Sigmoid colon (tissue), 6 donors: ENCODE measurements at regions not wholly inside any gene's neighbourhood (a gene's known extent, or its start where the extent isn't known, plus 50 kb on each side); places are given as distances from the start of the nearest gene placed in this dataset.

Experiments
- DNase-seq: peaks from one replicate; pipeline ENCODE4 v3.0.0-alpha.2; 2019
- H3K27ac ChIP-seq, 4 donors: fragments of 200-600 bp; sonication (generic); one replicate each; pipeline ENCODE4 v1.5.1; 2016 to 2019; ENCODE audit warnings: mild to moderate bottlenecking in 1 of 4
- H3K27me3 ChIP-seq, 3 donors: fragments of 200-600 bp; sonication (generic); one replicate each; pipeline ENCODE4 v1.5.1; 2019; ENCODE audit warnings: mild to moderate bottlenecking in 1 of 3
- H3K36me3 ChIP-seq, 4 donors: fragments of 200-600 bp; sonication (generic); one replicate each; pipeline ENCODE4 v1.5.1; 2016 to 2019
- H3K4me1 ChIP-seq, 4 donors: fragments of 200-600 bp; sonication (generic); one replicate each; pipeline ENCODE4 v1.5.1; 2017 to 2019
- H3K4me3 ChIP-seq, 4 donors: fragments of 200-600 bp; sonication (generic); one replicate each; pipeline ENCODE4 v1.5.1; 2017 to 2019; ENCODE audit warnings: mild to moderate bottlenecking in 2 of 4, moderate library complexity in 1 of 4
- H3K9me3 ChIP-seq, 4 donors: fragments of 200-600 bp in 3 of 4; sonication (generic) in 3 of 4; one replicate each; pipeline versions ENCODE4 v1.5.1 to v1.6.1; 2013 to 2019
- CTCF ChIP-seq, 4 experiments: fragments of 450-650 bp in 3 of 4; fragments of 200-600 bp in 1 of 4; IDR thresholded peaks; one replicate each; pipeline ENCODE4 v1.5.1; 2016 to 2019; ENCODE audit warnings: antibody characterized with exemption in 4 of 4, mild to moderate bottlenecking in 3 of 4, moderate library complexity in 2 of 4
- EP300 ChIP-seq, 4 donors: sonication (generic); formaldehyde crosslinking; IDR thresholded peaks; one replicate each; pipeline ENCODE4 v1.6.1; 2017; ENCODE audit warnings: antibody characterized with exemption in 4 of 4
- POLR2A ChIP-seq, 2 donors: fragments of 450-650 bp; IDR thresholded peaks; one replicate each; pipeline ENCODE4 v1.6.1; 2016; ENCODE audit warnings: antibody characterized with exemption in 2 of 2, mild to moderate bottlenecking in 2 of 2, moderate library complexity in 2 of 2
- POLR2AphosphoS5 ChIP-seq, 4 donors: sonication (generic); formaldehyde crosslinking; IDR thresholded peaks; one replicate each; pipeline ENCODE4 v1.6.1; 2017; ENCODE audit warnings: antibody characterized with exemption in 4 of 4
- WGBS, 2 donors: extraction: QIAGEN DNeasy Blood & Tissue Kit; methylation state at CpG; one replicate each; pipeline ENCODE4 v1.1.7; 2013; 5-methylcytosine and 5-hydroxymethylcytosine counted together
- intact Hi-C: fragments of 100-400 bp; cut with DNase I; formaldehyde crosslinking; loops from one replicate; pipeline ENCODE4 v1.15.1; 2023
- donor health status: healthy with polysubstance abuse.
- donor health status: healthy.

DNA sequence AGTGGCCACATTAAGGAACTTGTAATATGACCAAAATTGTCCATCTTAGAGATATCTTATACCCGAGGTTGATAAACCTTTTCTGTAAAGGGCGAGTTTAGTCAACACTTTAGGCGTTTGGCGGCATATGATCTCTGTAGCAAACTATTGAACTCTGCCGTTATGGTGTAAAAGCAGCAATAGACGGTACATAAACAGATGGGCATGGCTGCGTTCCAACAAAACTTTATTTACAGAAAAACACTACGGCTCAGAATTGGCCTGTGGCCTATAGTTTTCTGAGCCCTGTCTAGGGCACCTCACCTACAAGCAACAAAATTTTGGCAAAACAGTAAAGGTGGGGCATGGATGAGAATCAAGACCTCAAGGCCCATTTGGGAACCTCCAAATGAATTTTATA, 121.9 kb upstream of the HAAO start:
- H3K4me1 ChIP-seq: peaks cover 0 to 23% (median 8%) of the 10 kb centered on the region in 4 donors
- H3K36me3 ChIP-seq: no peaks in the 10 kb centered on the region
- no peak overlapping the region for H3K27ac ChIP-seq
- TF ChIP-seq POLR2AphosphoS5 (IDR thresholded peaks at IDR 0.05) (no peak), EP300 (IDR thresholded peaks at IDR 0.05) (no peak), POLR2A (IDR thresholded peaks at IDR 0.05) (no peak), CTCF (IDR thresholded peaks at IDR 0.05) (no peak)
- H3K9me3 ChIP-seq: no peaks in the 10 kb centered on the region
- no peaks in the 10 kb centered on the region for H3K27me3 ChIP-seq
- intact Hi-C loops: no loop called here
- peak; percentile 35 for DNase-seq
- WGBS, 2 donors: 15 to 74% methylated on average over 8 of the region's 8 CpGs
- H3K4me3 ChIP-seq: no peak overlapping the region

GRCh38 chr2:42913280-42913878, 121.0 kb upstream of the HAAO start:
- H3K36me3 ChIP-seq: no peaks in the 10 kb centered on the region
- WGBS, 2 donors: 21 to 32% methylated on average over 2 of the region's 2 CpGs
- H3K4me1 ChIP-seq: peaks cover 0 to 32% (median 18%) of the 10 kb centered on the region in 4 donors
- no peaks in the 10 kb centered on the region for H3K9me3 ChIP-seq
- no peak overlapping the region for H3K27ac ChIP-seq
- no peak overlapping the region for H3K4me3 ChIP-seq
- H3K27me3 ChIP-seq: no peaks in the 10 kb centered on the region
- TF ChIP-seq EP300 (IDR thresholded peaks at IDR 0.05): no peak
- TF ChIP-seq CTCF (IDR thresholded peaks at IDR 0.05): no peak
- TF ChIP-seq POLR2A (IDR thresholded peaks at IDR 0.05): no peak
- no peak for TF ChIP-seq POLR2AphosphoS5 (IDR thresholded peaks at IDR 0.05)
- intact Hi-C loops: no loop called here
- no peak for DNase-seq

- 89 to 95% methylated on average over 3 of the region's 3 CpGs for WGBS, 2 donors
- Histone ChIP-seq H3K27ac (peak overlapping the region in 1 of 4 donors; percentile 86), H3K36me3 (no peaks in the 10 kb centered on the region), H3K4me1 (peaks cover 0 to 44% (median 38%) of the 10 kb centered on the region in 4 donors), H3K27me3 (no peaks in the 10 kb centered on the region), H3K9me3 (no peaks in the 10 kb centered on the region), H3K4me3 (no peak overlapping the region)
- intact Hi-C loops: no loop called here
- DNase-seq: no peak
- TF ChIP-seq EP300 (IDR thresholded peaks at IDR 0.05): no peak
- no peak for TF ChIP-seq POLR2AphosphoS5 (IDR thresholded peaks at IDR 0.05)
- TF ChIP-seq POLR2A (IDR thresholded peaks at IDR 0.05): no peak
- no peak for TF ChIP-seq CTCF (IDR thresholded peaks at IDR 0.05)
Measured at GRCh38 chr2:42910645-42911405, 118.4 kb upstream of the HAAO start.

- Histone ChIP-seq H3K27me3 (no peaks in the 10 kb centered on the region), H3K36me3 (no peaks in the 10 kb centered on the region), H3K27ac (peak overlapping the region in 1 of 4 donors; percentile 86), H3K4me1 (peaks cover 0 to 53% (median 46%) of the 10 kb centered on the region in 4 donors), H3K9me3 (no peaks in the 10 kb centered on the region), H3K4me3 (no peak overlapping the region)
- intact Hi-C loops: no loop called here
- no peak for DNase-seq
- WGBS, 2 donors: 92 to 95% methylated on average over 7 of the region's 7 CpGs
- TF ChIP-seq POLR2AphosphoS5 (IDR thresholded peaks at IDR 0.05) (no peak), EP300 (IDR thresholded peaks at IDR 0.05) (no peak), CTCF (IDR thresholded peaks at IDR 0.05) (no peak), POLR2A (IDR thresholded peaks at IDR 0.05) (no peak)
Measured at GRCh38 chr2:42909966-42910365, 117.6 kb upstream of the HAAO start.
